GM19452 (cell line): ENCODE measurements at regions not wholly inside any gene's neighbourhood (a gene's known extent, or its start where the extent isn't known, plus 50 kb on each side); places are given as distances from the start of the nearest gene placed in this dataset.

ENCODE experiments used
- ATAC-seq: cut with Tn5 transposase; IDR thresholded peaks from one replicate; pipeline ENCODE4 v1.9.1; 2021; ENCODE audit not compliant: unreplicated experiment

DNA sequence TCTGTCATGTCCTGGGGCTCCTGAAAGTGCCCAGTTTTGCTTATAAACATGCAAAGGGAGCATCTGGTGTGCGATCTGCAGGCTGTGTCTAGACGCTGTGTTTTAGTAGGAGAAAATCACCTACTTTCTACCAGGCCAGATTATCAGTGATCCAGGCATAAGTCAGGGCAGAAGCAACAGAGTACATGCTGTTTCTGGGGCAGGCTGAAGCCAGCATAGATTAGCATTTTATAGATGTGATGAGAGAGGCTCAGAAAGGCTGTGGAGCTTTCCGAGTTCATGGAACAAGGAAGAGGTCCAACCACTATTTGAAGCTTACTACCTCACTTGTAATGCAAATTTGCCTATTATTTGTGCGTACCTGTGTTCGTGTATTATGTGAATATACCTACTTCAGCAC, 1208.4 kb upstream of the TENM4 start:
- no peak for ATAC-seq

DNA sequence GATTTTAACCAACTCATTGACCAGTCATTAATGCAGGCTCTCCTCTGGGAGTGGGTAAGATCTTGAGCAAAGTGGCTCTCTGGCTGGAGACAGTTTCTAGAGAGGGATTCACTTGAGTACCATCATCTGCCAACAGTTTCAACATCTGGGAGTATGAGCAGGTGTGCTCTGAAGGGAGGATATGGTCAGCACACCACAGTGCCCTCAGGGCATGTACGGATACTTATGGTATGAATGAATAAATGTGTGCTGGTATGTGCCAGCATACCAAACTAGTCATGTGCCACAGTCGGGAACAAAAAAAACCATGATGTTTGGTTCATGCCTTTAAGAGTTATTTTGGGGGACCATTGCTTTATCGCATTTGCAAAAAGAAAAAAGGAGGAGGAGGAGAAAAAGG, 1197.5 kb upstream of the TENM4 start:
- no peak for ATAC-seq

DNA sequence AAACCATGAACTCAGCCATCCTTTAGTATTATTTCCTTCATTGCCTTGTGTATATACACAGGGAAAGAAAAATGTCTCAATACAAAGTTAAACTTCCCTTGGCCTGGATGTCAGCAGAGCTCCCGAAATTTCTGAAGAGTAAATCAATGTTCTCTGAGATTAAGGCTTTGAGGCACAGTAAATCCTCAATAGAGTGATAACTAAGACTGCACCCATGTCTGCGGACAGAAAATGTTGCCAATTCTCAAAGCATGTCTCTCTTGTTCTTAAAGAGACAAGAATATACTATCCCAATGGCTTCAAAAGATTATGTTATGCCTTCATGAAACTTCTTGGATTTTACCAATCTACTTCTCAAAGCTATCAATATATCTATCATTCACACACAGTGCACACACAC, 1196.7 kb upstream of the TENM4 start:
- ATAC-seq: no peak

DNA sequence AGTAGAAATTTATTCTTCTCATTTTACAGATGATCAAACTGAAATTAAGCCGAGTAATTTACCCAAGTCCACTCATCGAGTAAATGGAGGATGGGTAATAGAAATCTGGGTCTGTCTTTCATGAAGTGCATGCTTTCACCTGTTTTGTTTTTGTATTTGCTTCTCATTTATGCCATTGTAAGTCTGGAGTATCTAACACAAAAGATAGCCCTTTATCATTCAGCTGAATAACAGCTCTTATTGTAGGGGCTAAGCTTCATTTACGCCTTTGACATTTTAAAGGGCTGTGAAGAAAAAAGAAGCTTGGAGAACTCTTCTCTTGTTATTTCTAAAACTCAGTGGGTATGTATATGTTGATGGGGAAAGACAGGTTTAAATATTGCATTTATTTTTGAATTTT, 1196.2 kb upstream of the TENM4 start:
- no peak for ATAC-seq

DNA sequence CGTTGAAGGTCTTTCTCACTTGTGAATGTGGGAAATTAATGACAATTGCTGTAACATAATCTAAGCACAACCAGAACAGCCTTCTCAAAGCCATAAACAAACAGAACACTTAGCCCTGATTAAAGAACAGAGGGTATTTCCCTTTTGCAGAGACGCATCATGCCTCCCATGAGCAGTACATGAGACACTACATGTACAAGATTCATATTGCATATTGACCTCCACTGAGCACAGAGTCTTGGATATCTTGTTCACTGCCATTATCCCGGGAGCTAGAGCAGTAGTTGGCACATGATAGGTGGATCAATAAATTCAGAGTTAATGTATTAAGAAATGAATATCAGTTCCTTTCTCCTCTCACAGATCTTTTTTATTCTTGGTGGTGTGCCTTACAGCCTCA, 1194.3 kb upstream of the TENM4 start:
- no peak for ATAC-seq

DNA sequence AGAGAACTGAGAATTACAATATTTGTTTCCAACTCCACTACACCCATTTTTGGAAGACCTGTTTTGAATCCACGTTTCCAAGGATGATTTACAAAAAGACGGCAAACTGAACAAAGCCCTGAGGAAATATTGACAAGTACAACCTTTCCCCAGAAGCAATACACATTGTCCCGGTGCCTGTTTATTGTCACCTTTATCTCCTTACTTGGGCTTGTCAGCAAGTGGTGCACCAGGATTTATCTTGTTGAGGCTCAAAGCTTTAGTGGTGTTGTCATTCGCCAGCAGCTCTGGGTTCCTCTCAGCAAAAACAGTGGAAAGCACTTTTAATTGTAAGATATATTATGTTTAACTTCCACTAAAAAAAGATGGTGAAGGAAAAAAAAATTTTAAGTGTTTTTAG, 1191.9 kb upstream of the TENM4 start:
- ATAC-seq: no peak

DNA sequence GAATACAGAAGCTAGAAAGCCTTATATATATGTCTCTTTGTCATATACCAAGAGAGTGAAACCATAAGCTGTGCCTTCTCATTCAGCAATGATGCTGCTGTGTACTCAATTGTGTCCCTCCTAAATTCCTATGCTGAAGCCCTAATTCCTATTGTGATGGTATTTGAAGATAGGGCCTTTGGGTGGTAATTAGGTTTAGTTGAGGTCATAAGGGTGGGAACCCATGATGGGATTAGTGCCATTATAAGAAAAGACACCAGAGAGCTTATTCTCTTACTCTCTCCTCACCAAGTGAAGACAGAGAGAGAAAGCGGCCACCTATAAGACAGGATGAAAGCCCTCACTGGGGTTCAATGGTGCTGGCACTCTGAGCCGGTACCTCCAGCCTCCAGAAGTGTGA, 1191.3 kb upstream of the TENM4 start:
- no peak for ATAC-seq

DNA sequence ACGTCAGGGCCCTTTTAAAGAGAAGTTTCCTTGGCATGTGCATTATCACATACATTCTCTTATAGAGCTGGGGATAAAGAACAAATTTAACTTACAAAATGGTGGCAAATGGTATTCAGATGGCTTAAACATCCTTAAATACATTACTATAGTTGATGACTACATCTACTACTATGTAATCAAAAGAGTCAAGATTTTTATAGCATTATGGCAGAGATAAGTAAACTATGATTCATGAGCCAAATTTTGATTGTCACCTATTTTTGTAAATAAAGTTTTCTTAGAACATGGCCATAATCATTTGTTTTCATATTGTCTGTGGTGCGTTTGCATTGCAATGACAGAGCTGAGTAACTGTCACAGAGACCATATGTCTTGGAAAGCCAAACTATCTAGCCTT, 1188.6 kb upstream of the TENM4 start:
- ATAC-seq: no peak

DNA sequence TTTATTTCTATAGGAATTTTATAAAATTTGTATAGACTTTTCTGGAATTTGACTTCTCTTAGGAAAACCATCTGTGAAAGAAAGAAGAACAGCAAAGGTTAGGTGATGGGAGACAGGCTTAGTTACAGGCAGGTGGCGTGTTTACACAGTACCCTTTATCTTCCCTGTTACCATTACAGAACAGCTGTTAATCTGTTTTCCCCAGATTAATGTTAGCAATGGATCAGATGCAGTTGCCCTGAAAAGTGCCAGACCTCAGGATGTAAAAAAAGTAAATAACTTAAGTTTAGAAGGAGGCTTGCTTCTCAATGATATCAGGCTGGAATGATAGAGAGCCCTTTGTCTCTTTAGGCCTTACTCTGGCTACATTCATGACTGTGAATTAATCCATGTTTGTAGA, 1186.5 kb upstream of the TENM4 start:
- no peak for ATAC-seq

DNA sequence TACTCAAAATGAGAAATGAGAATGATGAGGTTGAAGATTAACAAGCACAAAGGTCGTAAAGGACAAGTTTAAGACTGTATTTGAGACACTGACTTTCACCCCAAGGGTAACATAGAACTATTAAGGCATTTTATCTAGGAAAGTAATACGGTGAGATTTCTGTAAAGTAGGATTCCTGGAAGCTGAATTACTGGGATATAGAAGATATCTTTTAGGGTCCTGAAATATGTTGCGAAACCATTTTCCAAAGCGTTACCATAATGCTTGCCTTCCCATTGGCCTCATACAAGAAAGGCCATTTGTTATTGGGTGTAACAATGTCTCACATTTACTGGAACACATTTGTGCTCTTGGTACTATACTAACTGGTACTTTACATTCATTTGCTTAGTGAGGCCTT, 1185.9 kb upstream of the TENM4 start:
- no peak for ATAC-seq

DNA sequence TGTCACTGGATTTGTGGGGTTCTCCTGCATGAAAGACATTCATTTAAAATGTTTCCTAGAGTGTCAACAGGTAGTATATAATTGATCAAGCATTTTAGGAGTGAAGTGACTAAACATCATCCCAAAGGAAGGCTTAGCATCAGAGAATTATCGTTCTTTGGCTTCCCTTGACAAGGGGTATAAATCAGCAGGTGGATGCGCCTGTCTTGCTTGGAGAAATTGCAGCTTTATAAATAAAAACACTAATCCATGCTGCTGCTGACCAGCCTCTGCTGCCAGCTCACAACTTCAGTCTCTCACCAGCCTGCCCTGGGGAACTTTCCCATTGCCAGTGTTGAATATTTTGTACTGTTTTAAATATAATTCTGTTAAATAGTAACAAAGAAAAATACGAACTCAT, 1184.7 kb upstream of the TENM4 start:
- no peak for ATAC-seq

DNA sequence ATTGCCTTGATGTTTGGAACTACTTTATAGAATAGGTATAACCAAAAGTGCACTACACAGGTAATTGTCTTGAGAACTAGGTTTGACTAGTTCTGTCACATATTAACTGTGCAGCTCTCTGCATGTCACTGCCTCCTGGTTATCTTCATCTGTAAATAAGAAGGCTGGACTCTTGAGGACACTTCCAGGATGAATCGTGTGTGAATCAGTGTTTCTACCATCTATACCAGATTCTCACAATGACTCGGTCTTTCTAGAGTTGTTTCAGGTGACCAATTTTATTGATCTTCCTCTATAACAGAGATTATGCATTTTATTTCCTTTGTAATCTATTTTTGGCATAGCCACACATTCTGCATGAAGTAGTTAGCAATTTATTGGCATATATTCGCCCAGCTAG, 1181.0 kb upstream of the TENM4 start:
- ATAC-seq: no peak

DNA sequence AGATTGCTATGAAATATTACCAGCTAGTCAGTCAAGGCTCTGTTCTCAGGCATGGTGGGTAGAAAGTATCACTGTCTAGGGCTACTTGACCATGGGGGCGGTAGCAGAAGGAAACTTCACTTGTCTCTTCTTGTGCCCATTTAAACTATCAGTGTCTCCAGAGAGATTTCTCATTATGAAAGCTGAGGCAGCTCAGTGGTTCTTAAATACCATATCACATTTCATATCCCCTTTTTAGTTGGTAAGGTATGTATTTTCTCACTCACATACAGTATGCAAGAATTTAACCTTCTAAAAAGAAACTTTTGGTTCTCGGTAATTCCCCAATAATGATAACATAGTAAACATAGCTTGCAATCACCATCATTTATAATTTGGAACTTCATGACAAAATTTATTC, 1180.0 kb upstream of the TENM4 start:
- no peak for ATAC-seq

DNA sequence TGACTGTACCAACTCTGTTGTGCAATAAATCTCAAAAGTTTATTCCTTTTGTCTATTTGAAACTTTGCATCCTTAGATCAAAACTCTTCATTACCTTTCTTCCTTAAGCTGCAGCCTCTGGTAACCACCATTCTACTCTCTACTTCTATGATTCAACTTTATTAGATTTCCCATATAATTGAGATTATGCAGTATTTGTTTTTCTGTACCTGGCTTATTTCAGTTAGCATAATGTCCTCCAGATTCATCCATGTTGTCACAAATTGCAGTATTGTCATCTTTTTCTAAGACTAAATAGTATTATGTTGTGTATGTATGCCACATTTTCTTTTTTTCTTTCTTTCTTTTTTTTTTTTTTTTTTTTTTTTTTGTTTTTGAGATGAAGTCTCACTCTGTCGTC, 1176.3 kb upstream of the TENM4 start:
- ATAC-seq: no peak

DNA sequence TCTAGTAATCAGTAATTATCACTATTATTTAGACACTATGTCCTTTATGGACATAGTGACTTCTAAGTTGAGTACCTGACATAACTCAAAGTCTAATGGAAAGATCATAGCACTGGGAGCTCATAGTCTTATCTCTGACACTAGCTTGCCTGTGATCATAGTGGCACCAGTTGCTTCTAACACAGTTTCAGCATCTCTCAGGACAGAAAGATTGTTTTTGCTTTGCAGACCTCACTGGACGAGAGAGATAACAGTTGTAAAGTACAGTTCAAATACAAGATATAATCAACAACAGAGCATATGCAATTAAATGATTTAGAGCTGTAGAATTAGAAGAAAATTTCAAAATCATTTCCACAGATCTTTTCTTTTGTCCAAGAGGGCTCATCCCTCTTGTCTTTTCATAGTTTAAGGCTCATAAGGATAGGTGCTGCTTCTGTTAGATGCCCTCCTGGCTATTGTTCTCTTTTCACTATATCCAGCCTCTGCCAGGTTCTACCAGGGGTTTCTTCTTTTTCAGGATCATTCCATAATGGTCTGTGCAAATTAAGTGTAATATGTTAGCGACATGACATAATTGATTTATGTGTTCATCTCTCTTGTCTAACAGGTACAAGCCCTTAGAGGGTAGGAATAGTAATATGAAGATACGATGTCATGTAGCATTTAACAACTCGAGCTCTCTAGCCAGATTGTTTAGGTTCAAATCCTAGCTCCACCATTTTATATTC, 1175.4 kb upstream of the TENM4 start:
- ATAC-seq: no peak

DNA sequence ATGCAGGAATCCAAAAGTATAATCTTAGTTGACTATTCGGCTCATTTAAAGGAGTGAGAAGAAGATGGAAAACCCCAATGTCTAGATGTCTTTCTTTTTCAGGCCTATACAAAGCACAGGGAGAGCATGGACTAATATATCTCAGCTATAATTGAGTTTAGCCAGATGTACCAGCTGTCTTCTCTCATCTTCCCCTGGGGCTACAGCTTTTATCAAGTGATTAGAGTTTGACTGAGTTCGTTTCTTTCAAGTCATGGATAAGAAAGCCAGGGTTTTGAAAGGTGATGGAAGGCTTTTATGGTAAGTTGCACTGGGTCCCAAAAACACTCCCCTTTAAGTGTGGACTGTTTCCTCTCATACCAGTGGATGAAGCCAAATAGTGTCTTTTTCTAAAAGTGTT, 1172.8 kb upstream of the TENM4 start:
- ATAC-seq: no peak

DNA sequence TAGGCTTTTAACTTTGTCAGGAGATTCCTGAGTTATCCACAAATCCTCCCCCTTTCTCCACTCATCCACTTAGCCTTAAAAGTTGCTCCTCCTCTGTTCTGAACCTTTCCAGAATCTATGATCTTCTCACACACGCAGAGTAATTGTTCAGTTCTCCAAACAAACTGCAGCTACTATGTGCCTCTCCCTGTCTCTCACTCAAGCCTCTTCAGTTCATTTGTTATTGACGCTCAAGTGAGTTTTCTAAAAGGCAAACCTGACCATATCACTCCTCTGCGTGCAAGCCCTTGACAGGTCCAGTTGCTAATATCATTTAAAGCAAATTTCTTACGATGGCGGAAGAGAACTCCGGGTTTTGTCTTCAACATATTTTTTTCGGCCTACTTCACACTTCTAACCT, 1169.7 kb upstream of the TENM4 start:
- ATAC-seq: no peak

DNA sequence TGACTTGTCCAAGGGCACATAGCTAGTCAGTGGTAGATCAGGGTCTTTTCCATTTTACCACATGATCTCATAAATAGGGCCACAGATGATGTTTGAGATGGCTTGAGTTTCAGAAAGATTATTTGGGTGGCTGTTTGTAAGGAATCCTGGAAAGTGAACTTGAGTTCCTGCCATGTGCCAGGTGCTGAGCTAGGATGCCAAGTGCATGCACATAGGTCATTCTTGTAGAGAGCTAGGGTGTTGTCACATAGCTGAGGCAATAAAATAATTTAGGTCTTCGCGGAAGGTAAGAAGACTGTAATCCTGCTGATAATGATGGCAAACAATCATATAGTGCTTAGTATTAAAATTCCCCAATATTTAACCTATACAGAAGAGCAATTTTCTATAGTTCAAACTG, 1162.6 kb upstream of the TENM4 start:
- ATAC-seq: no peak

DNA sequence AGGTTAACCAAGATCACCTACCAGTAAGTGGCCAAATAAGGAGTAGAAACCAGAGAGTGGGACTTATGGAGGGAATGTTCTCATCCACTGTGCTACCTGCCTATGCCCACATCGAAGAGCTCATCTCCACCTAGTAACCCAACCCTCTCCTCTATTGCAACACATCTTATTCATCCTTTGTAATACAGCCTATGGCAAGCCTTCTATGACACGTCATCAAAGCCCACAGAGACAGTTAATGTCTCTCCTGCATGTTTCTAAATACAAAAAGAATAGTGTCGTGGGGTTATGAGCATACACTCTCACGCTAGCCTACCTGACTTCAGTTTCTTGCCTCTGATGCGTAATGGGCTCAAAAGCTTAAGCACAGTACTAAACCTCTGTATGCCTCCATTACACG, 1158.1 kb upstream of the TENM4 start:
- no peak for ATAC-seq

DNA sequence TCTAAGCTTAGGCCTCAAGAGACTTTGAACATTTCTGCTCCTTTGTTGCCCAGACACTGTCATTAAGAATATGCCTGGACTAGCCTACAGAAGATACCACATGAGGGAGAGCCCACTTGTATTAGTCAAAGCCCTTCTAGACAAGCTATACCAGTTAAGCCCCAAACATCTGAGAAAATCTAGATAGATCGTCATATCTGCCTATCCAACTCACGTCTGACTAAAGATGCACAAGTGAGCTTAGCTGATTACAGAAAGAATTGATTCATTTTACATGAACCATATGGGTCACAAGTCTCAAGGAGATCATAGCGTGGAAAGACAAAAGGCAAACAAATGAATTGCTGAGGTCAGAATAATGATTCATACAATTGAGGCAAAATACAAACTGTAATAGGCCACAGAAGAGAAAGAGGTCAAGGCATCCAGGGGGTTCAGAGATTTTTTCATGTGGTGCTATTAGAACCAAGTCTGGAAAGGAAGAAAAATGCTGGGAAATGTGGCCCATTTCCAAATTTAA, 1155.5 kb upstream of the TENM4 start:
- no peak for ATAC-seq

DNA sequence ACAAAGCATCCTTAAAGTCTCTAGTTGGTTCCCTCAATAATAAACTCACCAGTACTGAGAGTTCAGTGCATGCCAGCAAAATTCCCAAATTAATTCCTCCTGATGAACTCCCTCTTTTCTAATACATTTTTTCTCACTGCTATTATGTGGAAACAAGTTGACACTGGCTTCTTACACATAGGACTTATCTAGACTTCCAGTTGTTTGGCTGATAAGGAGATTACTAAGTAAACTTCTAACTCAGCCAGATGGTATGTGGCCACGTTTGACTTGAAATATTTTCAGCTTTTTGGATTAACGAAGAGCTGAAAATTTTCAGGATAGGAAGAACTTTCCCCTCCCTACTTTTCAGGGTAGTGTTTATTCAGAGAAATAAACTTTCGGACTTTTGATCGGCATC, 1154.2 kb upstream of the TENM4 start:
- ATAC-seq: no peak

DNA sequence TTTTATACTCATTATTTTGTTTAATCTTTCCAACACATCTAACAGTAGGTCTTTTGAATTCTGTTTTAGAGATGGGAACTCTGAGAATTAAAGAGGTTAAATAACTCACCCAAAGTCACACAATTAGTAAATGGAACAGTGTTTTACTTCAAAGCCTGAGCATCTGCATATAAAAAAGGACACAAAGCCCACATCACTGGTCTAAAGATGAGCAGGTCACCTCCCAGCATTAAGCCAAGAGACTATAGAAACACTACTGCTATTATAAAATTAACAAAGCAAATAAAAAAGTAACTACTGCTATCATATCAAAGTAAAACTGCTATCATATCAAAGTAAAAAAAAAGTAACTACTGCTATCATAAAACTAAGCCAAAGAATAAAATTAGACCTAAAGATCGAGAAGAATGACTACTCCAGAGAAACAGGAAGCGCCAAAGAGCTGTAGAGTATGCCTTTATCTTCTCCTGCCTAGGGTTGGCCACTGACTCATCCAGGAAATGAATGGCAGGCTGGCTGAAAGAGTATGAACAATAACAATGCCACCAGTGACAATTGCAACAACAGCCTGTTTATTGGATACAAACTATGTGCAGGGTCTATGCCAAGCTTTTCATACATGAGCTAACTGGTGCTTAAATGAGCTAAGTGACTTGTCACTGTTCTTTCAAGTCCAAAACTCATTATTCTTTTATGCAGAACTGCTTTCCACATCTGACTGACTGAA, 1153.0 kb upstream of the TENM4 start:
- no peak for ATAC-seq

DNA sequence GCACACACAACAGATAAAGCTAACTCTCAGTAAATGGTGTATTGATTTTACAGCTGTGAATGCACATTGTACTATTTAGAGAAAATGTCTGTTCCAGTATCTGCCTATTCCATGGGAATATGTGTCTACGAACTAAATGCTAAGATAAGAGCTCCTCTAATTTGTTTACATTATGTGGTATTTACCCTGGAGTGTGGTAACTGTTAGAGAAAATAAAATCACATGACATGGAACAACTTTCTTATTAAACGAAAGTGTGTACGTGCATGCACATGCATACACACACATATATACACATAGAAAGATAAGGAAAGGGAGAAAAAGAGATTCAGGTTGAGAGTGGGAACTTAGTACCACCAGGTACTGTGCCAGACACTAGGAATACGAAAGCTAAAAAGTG, 1151.7 kb upstream of the TENM4 start:
- no peak for ATAC-seq
